B cell (primary cell): ENCODE measurements at regions not wholly inside any gene's neighbourhood (a gene's known extent, or its start where the extent isn't known, plus 50 kb on each side); places are given as distances from the start of the nearest gene placed in this dataset.

Experiments used
- ATAC-seq: fragments of 200-7000 bp; cut with Tn5 transposase; one replicate; pipeline ENCODE4 v1.10.0; 2021; ENCODE audit warnings: low read depth, mild to moderate bottlenecking, moderate number of reproducible peaks, moderate library complexity
- CTCF ChIA-PET: fragments of 350-600 bp; sonication (Branson Sonifier 250); formaldehyde crosslinking; loops from one replicate; lab custom pipeline; 2021; ENCODE audit warnings: antibody characterized with exemption, inconsistent platforms; lab: Charles Lee
- POLR2A ChIA-PET: fragments of 350-600 bp; sonication (Branson Sonifier 250); formaldehyde crosslinking; loops from one replicate; lab custom pipeline; 2021; ENCODE audit warnings: antibody characterized with exemption; lab: Charles Lee
- DNase-seq: peaks from one replicate; pipeline ENCODE4 v3.0.0; 2013
- H2AFZ ChIP-seq: 2 replicates; pipeline ENCODE4 v1.6.1; 2012; ENCODE audit warnings: mild to moderate bottlenecking, low read depth, low read length; ENCODE audit not compliant: insufficient read depth, poor library complexity, severe bottlenecking
- H3K27ac ChIP-seq, 2 donors: 1 replicate in 1 of 2; 2 replicates in 1 of 2; pipeline ENCODE4 v1.5.1; 2012 to 2013; ENCODE audit warnings: low read length in 2 of 2, mild to moderate bottlenecking in 2 of 2, moderate library complexity in 1 of 2
- H3K27me3 ChIP-seq, 4 experiments: fragments of 200-600 bp in 1 of 4; sonication (generic) in 1 of 4; replicated peaks in 1 of 4; 1 replicate in 2 of 4; 2 replicates in 2 of 4; pipeline versions ENCODE4 v1.6.1 to v1.7.0; 2013 to 2016; ENCODE audit warnings: low read length in 3 of 4, mild to moderate bottlenecking in 2 of 4, mixed read lengths in 1 of 4, moderate library complexity in 1 of 4; ENCODE audit not compliant: insufficient read depth in 4 of 4, control insufficient read depth in 3 of 4; ENCODE audit errors: control extremely low read depth in 1 of 4
- H3K36me3 ChIP-seq, 2 experiments: replicated peaks in 1 of 2; 1 replicate in 1 of 2; 2 replicates in 1 of 2; pipeline versions ENCODE4 v1.6.1 to v1.7.1; 2013; ENCODE audit warnings: low read length in 1 of 2; ENCODE audit not compliant: insufficient read depth in 2 of 2, control insufficient read depth in 1 of 2; ENCODE audit errors: control extremely low read depth in 1 of 2, extremely low read depth in 1 of 2
- H3K4me1 ChIP-seq, 2 donors: fragments of 200-600 bp in 1 of 2; sonication (generic) in 1 of 2; 1 replicate in 1 of 2; 2 replicates in 1 of 2; pipeline versions ENCODE4 v1.5.1 to v1.6.1; 2013 to 2017; ENCODE audit warnings: low read length in 2 of 2; ENCODE audit not compliant: control insufficient read depth in 2 of 2, insufficient read depth in 2 of 2
- H3K4me2 ChIP-seq: replicated peaks from 2 replicates; pipeline ENCODE3; 2012; ENCODE audit warnings: mild to moderate bottlenecking, low read depth, low read length; ENCODE audit not compliant: poor library complexity, severe bottlenecking
- H3K4me3 ChIP-seq, 5 experiments: fragments of 200-600 bp in 1 of 5; sonication (generic) in 1 of 5; 1 replicate in 3 of 5; 2 replicates in 2 of 5; pipeline versions ENCODE4 v1.5.1 to v1.7.0; 2011 to 2016; ENCODE audit warnings: low read length in 4 of 5, mild to moderate bottlenecking in 4 of 5, low read depth in 2 of 5, control low read depth in 1 of 5, moderate library complexity in 1 of 5; ENCODE audit not compliant: insufficient read depth in 1 of 5; ENCODE audit errors: control extremely low read depth in 1 of 5, extremely low read depth in 1 of 5
- H3K79me2 ChIP-seq: fragments of 200-600 bp; sonication (generic); one replicate; pipeline ENCODE4 v1.6.0; 2016; ENCODE audit warnings: low read length; ENCODE audit not compliant: control insufficient read depth, insufficient read depth
- H3K9ac ChIP-seq: fragments of 200-600 bp; sonication (generic); 2 replicates; pipeline ENCODE4 v1.6.1; 2017; ENCODE audit warnings: mild to moderate bottlenecking, low read length, moderate library complexity
- H3K9me3 ChIP-seq, 3 donors: one replicate each; pipeline versions ENCODE4 v1.6.1 to v1.7.1; 2013; ENCODE audit warnings: low read length in 2 of 3; ENCODE audit not compliant: control insufficient read depth in 2 of 3, insufficient read depth in 1 of 3; ENCODE audit errors: control extremely low read depth in 1 of 3
- H4K20me1 ChIP-seq: 2 replicates; pipeline ENCODE4 v1.6.0; 2012; ENCODE audit warnings: mild to moderate bottlenecking, low read length; ENCODE audit not compliant: insufficient read depth, control insufficient read depth, poor library complexity, severe bottlenecking
- H3K27ac Mint-ChIP-seq: one replicate; pipeline ENCODE4 v1.8.0; 2021; ENCODE audit warnings: mixed read lengths
- H3K27me3 Mint-ChIP-seq: one replicate; pipeline ENCODE4 v1.8.0; 2021; ENCODE audit warnings: mixed read lengths
- H3K4me1 Mint-ChIP-seq: one replicate; pipeline ENCODE4 v1.8.0; 2021; ENCODE audit warnings: mixed read lengths
- H3K4me3 Mint-ChIP-seq: one replicate; pipeline ENCODE4 v1.8.0; 2021; ENCODE audit warnings: mixed read lengths
- H3K9me3 Mint-ChIP-seq: one replicate; pipeline ENCODE4 v1.8.0; 2022; ENCODE audit warnings: mixed read lengths; ENCODE audit not compliant: insufficient read depth
- CTCF ChIP-seq: fragments of 200-600 bp; IDR thresholded peaks from one replicate; pipeline ENCODE4 v1.8.0; 2022; ENCODE audit warnings: antibody characterized with exemption, mild to moderate bottlenecking
- EZH2 ChIP-seq: IDR thresholded peaks from 2 replicates; pipeline ENCODE4 v1.6.1; 2012; ENCODE audit warnings: borderline replicate concordance, low read depth, mild to moderate bottlenecking, moderate library complexity, low read length; ENCODE audit not compliant: insufficient read depth, poor library complexity, severe bottlenecking
- WGBS: methylation state at CpG from one replicate; pipeline ENCODE4 v1.1.5; 2013; ENCODE audit warnings: missing lambda C conversion rate; ENCODE audit not compliant: insufficient coverage; 5-methylcytosine and 5-hydroxymethylcytosine counted together
- intact Hi-C: fragments of 100-400 bp; cut with micrococcal nuclease; formaldehyde crosslinking; loops from one replicate; pipeline ENCODE4 v1.10.0; 2022

DNA sequence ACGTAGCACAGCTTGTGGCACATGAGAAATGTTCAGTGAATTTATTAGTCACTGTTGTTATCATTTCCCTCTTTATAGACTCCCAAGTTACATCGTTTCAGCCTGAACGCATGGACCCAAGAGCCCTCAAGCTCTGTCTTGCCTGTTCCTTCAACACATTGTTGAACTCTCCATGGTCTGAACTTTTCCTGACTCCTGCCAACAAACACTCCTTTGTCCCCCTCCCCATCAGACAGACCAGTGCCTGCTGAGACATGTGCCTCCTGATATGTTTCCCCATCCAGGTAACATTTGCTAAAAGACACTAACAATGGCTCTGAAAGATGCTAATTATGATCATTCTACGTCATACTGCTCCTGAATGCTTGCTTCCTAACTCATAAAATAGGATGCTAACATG, 108.7 kb upstream of the NFIA start:
- Mint-ChIP-seq H3K4me3 (no peak overlapping the region), H3K9me3 (no peaks in the 10 kb centered on the region), H3K27ac (no peak overlapping the region), H3K4me1 (no peaks in the 10 kb centered on the region), H3K27me3 (no peaks in the 10 kb centered on the region)
- intact Hi-C loops, result loop anchor here (5.0 kb wide), 1 partner anchor 879 kb away; no protein-coding TSS in a partner anchor
- Histone ChIP-seq H2AFZ (no peak overlapping the region), H3K9me3 (no peaks in the 10 kb centered on the region), H3K27me3 (no peaks in the 10 kb centered on the region), H3K4me1 (no peaks in the 10 kb centered on the region), H3K9ac (no peak overlapping the region), H3K4me3 (no peak overlapping the region), H3K4me2 (no peak overlapping the region), H3K36me3 (no peaks in the 10 kb centered on the region), H4K20me1 (no peaks in the 10 kb centered on the region), H3K79me2 (no peaks in the 10 kb centered on the region), H3K27ac (no peak overlapping the region)
- ATAC-seq (no peak), DNase-seq (no peak)
- TF ChIP-seq EZH2, result no peak
- TF ChIP-seq CTCF, result no peak
- POLR2A ChIA-PET, result no interaction called here
- 96% methylated on average over 2 of the region's 4 CpGs for WGBS
- CTCF ChIA-PET, result no interaction called here

DNA sequence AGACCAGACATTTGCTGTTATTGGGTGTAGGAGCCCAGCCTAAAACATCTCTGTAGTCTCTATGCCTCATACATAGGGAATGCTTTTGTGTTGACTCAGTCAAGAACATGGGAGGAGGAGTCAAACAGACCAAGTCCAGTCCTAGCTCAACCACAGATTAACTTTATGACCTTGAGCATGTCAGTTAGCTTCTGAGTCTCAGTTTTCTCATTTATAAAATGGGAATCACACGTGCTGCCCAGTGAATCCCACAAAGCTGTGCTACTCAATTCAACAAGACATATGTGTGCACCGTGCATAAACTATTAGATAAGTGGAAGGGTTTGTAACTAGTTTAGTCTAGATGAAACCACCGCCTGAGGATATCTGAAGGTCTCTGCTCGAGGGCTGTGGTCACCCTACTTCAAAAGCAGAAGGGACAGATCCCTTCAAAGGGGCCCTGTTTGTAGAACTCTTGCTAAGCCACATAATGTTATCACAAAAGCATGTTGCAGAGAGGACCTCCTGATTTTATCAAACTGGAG, 109.5 kb upstream of the NFIA start:
- H3K9ac ChIP-seq, result no peak overlapping the region
- no peak overlapping the region for H3K27ac ChIP-seq
- no peak for DNase-seq
- no peaks in the 10 kb centered on the region for H3K36me3 ChIP-seq
- intact Hi-C loops, result loop anchor here (5.0 kb wide), 1 partner anchor 879 kb away; no protein-coding TSS in a partner anchor
- no peaks in the 10 kb centered on the region for H3K27me3 Mint-ChIP-seq
- H3K9me3 Mint-ChIP-seq, result no peaks in the 10 kb centered on the region
- no peaks in the 10 kb centered on the region for H3K79me2 ChIP-seq
- ATAC-seq, result no peak
- no peak overlapping the region for H3K4me2 ChIP-seq
- H2AFZ ChIP-seq, result no peak overlapping the region
- H3K4me3 Mint-ChIP-seq, result no peak overlapping the region
- ChIA-PET POLR2A (no interaction called here), CTCF (interaction anchor here (1.6 kb wide), 1 partner anchor 616 kb away, joined by 3 read pairs; no protein-coding TSS in a partner anchor)
- no peak overlapping the region for H3K27ac Mint-ChIP-seq
- H3K4me3 ChIP-seq, result no peak overlapping the region
- WGBS, result 60% methylated on average over 1 of the region's 4 CpGs
- H3K4me1 Mint-ChIP-seq, result no peaks in the 10 kb centered on the region
- no peaks in the 10 kb centered on the region for H3K4me1 ChIP-seq
- no peaks in the 10 kb centered on the region for H3K27me3 ChIP-seq
- H4K20me1 ChIP-seq, result no peaks in the 10 kb centered on the region
- TF ChIP-seq EZH2, result no peak
- TF ChIP-seq CTCF, result no peak
- H3K9me3 ChIP-seq, result no peaks in the 10 kb centered on the region
